ENCODE measurements at regions not wholly inside any gene's neighbourhood (a gene's known extent, or its start where the extent isn't known, plus 50 kb on each side); places are given as distances from the start of the nearest gene placed in this dataset.

GRCh38 chr22:45082795-45083194 lies 73.0 kb upstream of the PHF21B start:
- H3K27ac Mint-ChIP-seq (ENCODE audit: unreplicated experiment) = no peak overlapping the region
- peak; percentile 39 for DNase-seq (ENCODE audit: low spot score)

GRCh38 chr22:45083659-45084305 lies 74.0 kb upstream of the PHF21B start:
- no peaks in the 10 kb centered on the region for H3K4me1 Mint-ChIP-seq (ENCODE audit: unreplicated experiment)
- H3K27ac Mint-ChIP-seq (ENCODE audit: unreplicated experiment) = no peak overlapping the region
- TF ChIP-seq CTCF (IDR thresholded peaks at IDR 0.05; ENCODE audit: unreplicated experiment) = no peak
- no peak overlapping the region for H3K4me3 Mint-ChIP-seq (ENCODE audit: unreplicated experiment)
- peaks cover 3% of the 10 kb centered on the region for H3K36me3 Mint-ChIP-seq (ENCODE audit: low read depth, unreplicated experiment)
- no peak for DNase-seq (ENCODE audit: low spot score)
- no peaks in the 10 kb centered on the region for H3K9me3 Mint-ChIP-seq (ENCODE audit: unreplicated experiment)
- peaks cover 15% of the 10 kb centered on the region for H3K27me3 Mint-ChIP-seq (ENCODE audit: unreplicated experiment)

More at GRCh38 chr22:45082795-45083194, 73.0 kb upstream of the PHF21B start:
- peaks cover 3% of the 10 kb centered on the region for H3K36me3 Mint-ChIP-seq (ENCODE audit: low read depth, unreplicated experiment)
- H3K4me1 Mint-ChIP-seq (ENCODE audit: unreplicated experiment) = no peaks in the 10 kb centered on the region
- no peak overlapping the region for H3K4me3 Mint-ChIP-seq (ENCODE audit: unreplicated experiment)
- no peaks in the 10 kb centered on the region for H3K9me3 Mint-ChIP-seq (ENCODE audit: unreplicated experiment)
- no peak for TF ChIP-seq CTCF (IDR thresholded peaks at IDR 0.05; ENCODE audit: unreplicated experiment)
- peaks cover 15% of the 10 kb centered on the region for H3K27me3 Mint-ChIP-seq (ENCODE audit: unreplicated experiment)

GRCh38 chr22:45084400-45084920 lies 74.7 kb upstream of the PHF21B start:
- no peak overlapping the region for H3K4me3 Mint-ChIP-seq (ENCODE audit: unreplicated experiment)
- no peak for TF ChIP-seq CTCF (IDR thresholded peaks at IDR 0.05; ENCODE audit: unreplicated experiment)
- H3K36me3 Mint-ChIP-seq (ENCODE audit: low read depth, unreplicated experiment) = peaks cover 3% of the 10 kb centered on the region
- H3K27ac Mint-ChIP-seq (ENCODE audit: unreplicated experiment) = no peak overlapping the region
- DNase-seq (ENCODE audit: low spot score) = no peak
- no peaks in the 10 kb centered on the region for H3K4me1 Mint-ChIP-seq (ENCODE audit: unreplicated experiment)
- H3K27me3 Mint-ChIP-seq (ENCODE audit: unreplicated experiment) = peaks cover 15% of the 10 kb centered on the region
- H3K9me3 Mint-ChIP-seq (ENCODE audit: unreplicated experiment) = no peaks in the 10 kb centered on the region

GRCh38 chr22:45087802-45088201 lies 75.9 kb upstream of the NUP50 start:
- no peak overlapping the region for H3K4me3 Mint-ChIP-seq (ENCODE audit: unreplicated experiment)
- no peaks in the 10 kb centered on the region for H3K4me1 Mint-ChIP-seq (ENCODE audit: unreplicated experiment)
- no peaks in the 10 kb centered on the region for H3K9me3 Mint-ChIP-seq (ENCODE audit: unreplicated experiment)
- TF ChIP-seq CTCF (IDR thresholded peaks at IDR 0.05; ENCODE audit: unreplicated experiment) = no peak
- no peaks in the 10 kb centered on the region for H3K36me3 Mint-ChIP-seq (ENCODE audit: low read depth, unreplicated experiment)
- H3K27me3 Mint-ChIP-seq (ENCODE audit: unreplicated experiment) = peaks cover 3% of the 10 kb centered on the region
- no peak for DNase-seq (ENCODE audit: low spot score)
- H3K27ac Mint-ChIP-seq (ENCODE audit: unreplicated experiment) = no peak overlapping the region

- Mint-ChIP-seq H3K4me1 (ENCODE audit: unreplicated experiment) (no peaks in the 10 kb centered on the region), H3K27ac (ENCODE audit: unreplicated experiment) (no peak overlapping the region)
- no peak for TF ChIP-seq CTCF (IDR thresholded peaks at IDR 0.05; ENCODE audit: unreplicated experiment)
These were observed 75.1 kb upstream of the NUP50 start for GRCh38 chr22:45088576-45088975.

More at GRCh38 chr22:45088576-45088975, 75.1 kb upstream of the NUP50 start:
- Mint-ChIP-seq H3K4me3 (ENCODE audit: unreplicated experiment) (no peak overlapping the region), H3K36me3 (ENCODE audit: low read depth, unreplicated experiment) (no peaks in the 10 kb centered on the region), H3K9me3 (ENCODE audit: unreplicated experiment) (no peaks in the 10 kb centered on the region), H3K27me3 (ENCODE audit: unreplicated experiment) (peaks cover 6% of the 10 kb centered on the region)
- DNase-seq (ENCODE audit: low spot score) = no peak
